ENCODE measurements at regions not wholly inside any gene's neighbourhood (a gene's known extent, or its start where the extent isn't known, plus 50 kb on each side); places are given as distances from the start of the nearest gene placed in this dataset.
A peak's percentile ranks its signal among the peaks of the same experiment; 100 is the strongest.
"Not testable (repeated sequence)": the region's sequence is repeated elsewhere in the genome, so short reads cannot be mapped to it uniquely, and the experiment has no call there.

DNA sequence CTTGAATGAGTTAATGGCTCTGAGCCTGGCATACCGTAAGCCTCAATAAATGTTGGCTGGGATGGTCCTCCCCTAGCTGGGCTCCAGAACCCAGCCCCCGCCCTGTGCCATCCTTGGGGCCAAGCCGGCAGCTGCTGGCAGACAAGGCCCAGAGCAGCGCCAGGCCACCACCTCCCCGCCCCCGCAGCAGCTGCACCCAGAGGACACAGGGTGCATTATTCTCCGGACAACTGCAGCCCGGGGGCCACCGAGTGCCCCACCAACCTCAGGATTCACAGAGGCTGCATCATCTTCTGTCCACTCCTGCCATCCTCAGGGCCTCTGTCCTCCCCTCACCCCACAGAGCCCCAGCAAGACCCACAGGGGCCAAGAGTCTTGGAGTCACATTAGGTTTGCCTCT lies 92.7 kb downstream of the NCOR2 start:
- no peak for DNase-seq

DNA sequence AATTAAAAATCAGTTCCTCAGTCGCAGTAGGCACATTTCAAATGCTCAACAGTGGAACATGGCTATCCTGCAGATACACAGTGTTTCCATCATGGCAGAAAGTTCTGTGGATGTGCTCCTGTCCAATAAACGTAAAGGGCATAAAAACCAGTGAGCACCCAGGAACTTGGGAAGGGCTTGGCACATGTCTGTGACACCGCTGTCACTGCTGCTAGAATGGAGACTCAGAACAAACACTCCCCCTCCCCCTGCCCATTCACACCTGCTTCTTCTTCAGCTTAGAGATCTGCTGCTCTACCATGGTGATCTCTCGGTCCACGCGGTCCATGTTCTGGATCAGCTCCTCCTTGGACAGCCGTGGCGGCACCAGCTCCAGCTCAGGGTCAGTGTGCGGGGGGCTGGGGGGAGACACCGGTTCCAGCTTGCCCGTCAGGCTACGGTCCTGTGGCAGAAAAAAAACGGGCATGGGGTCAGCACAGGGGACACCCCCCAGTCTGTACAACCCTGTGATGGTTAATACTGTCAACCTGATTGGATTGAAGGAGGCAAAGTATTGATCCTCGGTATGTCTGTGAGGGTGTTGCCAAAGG lies 94.6 kb downstream of the NCOR2 start:
- DNase-seq, result no peak

DNA sequence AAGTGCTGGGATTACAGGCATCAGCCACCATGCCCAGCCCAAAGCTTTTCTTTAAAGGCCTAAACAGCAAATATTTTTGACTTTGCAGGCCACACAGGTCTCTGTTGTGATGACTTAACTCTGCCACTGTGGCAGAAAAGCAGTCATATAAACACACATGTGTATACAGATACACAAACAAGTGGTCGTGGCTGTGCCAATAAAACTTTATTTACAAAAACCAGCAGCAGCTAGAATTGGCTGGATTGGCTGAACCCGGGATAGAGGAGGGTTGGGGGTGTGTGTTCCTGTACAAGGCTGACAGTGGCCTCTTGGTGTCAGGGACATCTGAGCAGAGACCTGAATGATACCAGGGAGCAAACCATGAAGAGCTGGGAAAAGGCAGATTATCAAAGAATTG lies 95.6 kb downstream of the NCOR2 start:
- DNase-seq, result no peak

DNA sequence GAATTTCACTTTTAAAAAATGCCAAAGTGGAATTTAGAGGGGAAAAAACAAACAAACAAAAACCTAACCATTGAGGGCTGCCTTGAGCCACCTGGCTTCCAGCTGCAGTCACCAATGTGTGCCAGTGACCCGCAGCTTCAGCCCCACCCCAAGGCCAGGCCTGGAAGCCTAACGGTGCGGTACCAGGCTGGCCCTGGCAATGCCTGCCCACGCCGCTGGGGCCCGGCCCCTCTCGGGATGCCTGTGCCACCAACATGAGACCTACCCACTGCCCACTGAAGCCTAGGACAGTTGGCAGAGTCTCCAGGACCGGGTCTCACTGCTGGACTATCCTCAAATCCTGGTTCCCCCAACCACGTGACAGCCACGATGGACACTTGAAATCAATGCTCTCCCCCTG lies 96.6 kb downstream of the NCOR2 start:
- DNase-seq, result no peak

DNA sequence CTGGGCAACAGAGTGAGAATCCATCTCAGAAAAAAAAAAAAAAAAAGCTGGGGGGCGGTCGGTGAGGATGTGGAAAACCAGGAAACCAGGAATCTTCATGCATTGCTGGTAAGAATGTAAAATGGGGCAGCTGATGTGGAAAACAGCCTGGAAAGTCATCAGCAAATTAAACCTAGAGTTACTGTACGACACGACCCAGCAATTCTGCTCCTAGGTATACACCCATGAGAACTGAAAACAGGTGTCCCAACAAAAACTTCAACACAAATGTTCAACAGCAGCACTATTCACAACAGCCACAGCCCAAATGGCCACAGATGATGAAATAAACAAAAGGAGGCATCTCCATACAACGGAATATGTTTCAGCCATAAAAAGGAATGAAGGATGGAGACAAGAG lies 97.3 kb downstream of the NCOR2 start:
- no peak for DNase-seq

DNA sequence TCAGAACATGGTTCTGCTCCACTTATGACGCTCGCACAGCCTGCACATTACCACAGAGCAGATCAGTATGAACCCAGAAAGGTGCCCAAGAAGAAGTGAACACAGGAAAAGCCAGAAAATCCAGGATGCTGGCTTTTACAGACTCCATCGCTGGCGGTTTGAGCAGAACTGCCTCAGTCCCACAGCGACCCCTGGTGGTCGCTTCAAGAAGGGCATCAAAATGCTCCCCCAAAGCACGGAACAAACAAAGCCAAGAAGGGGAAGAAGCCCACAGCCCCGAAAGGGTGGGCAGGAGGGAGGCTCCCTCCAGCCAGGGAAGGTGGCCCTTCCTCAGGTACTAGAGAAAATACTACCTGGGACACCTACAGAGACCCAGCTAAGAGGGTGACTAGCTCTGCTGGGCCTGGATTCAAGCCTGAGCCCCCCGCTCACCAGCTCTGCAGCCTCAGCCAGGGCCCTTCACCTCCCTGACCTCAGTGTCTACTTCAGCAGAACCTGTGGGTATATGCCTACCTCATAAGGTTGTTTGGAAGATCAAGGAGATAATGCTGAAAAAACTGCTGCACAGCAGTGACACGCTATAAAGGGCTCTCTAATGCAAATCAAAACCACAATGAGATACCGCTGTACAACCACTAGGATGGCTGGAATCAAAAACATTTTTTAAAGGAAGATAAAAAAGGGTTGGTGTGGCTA lies 98.1 kb downstream of the NCOR2 start:
- DNase-seq, result peak; percentile 6

DNA sequence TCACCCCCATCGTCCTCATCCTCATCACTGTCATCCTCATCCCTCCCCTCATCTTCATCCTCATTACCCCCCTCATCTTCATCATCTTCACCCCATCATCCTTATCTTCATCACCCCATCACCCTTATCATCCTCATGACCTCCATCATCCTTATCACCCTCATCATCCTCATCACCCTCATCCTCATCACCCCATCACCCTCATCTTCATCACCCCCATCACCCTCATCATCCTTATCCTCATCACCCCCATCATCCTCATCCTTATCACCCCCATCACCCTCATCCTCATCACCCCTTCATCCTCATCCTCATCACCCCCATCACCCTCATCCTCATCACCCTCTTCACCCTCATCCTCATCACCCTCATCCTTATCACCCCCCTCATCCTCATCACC lies 99.9 kb downstream of the NCOR2 start:
- DNase-seq, result not testable (repeated sequence)

DNA sequence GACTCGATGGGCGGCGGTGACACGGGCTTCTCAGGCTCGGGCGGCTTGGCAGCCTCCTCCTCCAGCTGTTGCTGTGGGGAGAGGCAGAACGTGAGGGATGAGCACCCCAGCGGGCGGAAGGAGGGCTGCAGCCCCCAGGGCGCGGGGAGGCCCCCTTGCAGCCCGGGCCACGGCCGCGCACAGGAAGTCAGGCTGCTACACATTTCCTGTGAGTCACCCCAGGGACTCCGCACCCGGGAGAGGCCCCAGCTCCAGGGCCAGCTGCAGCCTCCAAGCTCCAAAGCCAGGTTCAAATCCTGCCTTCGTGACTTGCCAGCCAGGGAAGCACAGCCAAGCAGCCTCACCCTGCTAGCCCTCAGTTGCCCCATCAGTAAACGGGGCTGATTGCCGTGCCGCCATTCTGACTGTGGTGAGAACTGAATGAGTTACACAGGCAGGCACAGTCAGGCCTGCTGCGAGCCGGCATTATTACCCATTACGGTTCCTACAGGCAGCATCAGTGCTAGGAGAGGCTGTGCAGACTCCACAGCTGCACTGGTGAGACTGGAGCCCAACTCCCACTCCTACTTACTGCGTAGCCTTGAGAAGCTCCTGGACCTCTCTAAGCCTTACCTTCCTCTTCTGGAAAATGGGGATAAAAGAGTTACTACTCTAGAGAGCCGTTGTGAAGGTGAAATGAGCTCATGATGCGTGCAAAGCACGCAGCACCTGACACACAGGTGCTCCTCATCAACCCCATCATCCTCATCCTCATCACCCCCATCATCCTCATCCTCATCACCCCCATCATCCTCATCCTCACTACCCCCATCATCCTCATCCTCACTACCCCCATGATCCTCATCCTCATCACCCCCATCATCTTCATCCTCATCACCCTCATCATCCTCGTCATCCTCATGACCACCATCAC lies 100.9 kb downstream of the NCOR2 start:
- peak; percentile 86 for DNase-seq

DNA sequence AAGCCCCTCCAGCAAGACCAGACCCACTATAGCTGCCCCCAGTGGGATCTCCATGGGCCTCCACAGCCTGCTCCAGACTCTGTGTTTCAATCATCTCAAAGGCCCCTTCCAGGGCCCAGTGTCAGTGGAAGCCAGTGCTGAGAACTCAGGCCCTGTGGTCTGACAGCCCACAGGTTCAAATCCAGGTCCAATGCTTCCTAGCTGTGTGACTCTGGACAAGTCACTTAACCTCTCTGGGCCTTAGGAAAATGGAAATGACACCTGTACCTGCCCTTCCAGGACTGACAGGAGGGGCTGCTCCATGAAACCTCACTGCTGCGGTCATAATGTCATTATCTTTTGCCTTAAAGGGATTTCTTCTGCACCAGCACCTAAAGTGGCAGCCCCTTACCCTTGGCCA lies 101.9 kb downstream of the NCOR2 start:
- no peak for DNase-seq

DNA sequence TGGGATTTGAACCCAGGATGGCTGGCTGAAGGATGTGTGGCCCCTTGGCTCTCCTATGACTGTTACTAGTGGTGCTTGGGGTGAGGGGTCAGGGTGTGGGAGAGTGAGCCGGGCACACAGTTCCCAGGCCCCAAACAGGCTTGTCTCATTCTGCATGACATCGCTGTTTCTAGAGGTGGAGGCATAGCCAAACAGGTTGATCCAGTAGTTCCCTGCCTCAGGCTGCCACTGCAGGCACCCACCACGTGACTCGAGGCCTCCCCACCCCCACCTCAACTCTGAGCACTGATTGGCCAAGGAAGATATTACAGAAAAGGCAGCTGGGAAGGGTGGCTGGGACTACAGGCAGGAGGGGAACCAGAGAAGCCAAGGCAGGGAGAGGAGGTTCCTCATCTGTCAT lies 102.6 kb downstream of the NCOR2 start:
- DNase-seq, result no peak

DNA sequence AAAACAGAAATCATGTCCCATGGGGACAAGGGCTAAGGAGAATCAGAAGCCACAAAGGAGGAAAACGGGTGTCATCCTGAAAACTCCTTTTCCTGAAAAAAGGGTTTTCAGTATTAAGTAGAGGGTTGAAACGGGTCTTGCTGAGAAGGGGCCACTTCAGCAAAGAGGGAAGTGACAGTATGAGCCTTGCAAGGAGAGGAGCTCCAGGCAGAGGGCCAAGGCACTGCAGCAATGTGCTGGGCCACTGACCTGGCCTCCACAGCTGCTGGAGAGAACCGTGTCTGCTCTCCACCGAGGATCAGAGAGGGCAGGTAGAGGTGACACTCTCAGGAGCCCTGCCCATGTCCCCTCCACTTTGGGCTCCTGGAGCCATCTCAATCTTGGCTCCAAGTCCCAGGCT lies 103.3 kb downstream of the NCOR2 start:
- no peak for DNase-seq

DNA sequence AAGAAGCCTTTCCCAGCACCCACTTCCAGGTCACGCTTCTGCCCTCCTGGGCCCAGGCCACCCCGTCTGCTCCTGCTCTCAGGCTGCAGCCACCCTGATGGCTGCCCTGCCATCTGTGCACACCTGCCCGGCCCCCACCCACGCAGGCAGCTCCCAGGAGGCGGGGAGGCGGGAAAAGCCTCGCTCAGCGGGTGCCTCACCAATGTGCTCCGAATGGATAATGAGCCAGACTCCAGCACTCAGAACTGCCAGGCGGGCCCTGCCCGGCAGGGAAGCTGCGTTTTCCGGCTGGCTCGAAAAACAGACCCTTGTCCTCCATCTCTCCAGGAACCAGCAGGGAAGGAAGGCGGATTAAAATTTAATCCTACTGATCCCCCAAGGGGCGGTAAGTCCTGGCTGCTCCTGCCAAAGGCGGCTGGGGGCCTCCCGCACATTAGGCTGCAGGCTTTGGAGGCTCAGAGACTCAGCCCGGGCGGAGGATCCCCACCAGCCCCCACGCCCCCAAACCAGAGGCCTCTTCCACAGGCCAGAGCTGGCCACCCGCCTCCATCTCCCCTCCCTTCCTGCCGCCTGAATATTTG lies 104.0 kb downstream of the NCOR2 start:
- no peak for DNase-seq

DNA sequence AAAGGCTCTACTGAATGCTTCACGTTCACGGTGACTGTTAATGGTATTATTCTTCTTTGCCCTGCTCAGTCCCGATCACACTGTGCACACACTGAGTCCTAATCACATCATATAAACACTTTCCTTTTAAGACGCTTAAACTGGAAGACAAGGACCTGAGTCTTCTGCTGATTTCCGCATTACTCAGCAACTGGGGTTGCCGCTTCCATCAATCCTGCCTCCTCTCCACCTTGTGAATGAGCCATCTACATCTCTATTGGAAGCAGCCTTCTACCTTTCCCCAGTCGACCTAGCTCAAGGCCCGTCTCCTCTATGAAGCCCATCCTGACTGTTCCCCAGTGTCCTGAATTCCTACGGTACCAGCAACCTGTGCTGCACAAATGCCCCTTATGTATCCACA lies 104.7 kb downstream of the NCOR2 start:
- no peak for DNase-seq

DNA sequence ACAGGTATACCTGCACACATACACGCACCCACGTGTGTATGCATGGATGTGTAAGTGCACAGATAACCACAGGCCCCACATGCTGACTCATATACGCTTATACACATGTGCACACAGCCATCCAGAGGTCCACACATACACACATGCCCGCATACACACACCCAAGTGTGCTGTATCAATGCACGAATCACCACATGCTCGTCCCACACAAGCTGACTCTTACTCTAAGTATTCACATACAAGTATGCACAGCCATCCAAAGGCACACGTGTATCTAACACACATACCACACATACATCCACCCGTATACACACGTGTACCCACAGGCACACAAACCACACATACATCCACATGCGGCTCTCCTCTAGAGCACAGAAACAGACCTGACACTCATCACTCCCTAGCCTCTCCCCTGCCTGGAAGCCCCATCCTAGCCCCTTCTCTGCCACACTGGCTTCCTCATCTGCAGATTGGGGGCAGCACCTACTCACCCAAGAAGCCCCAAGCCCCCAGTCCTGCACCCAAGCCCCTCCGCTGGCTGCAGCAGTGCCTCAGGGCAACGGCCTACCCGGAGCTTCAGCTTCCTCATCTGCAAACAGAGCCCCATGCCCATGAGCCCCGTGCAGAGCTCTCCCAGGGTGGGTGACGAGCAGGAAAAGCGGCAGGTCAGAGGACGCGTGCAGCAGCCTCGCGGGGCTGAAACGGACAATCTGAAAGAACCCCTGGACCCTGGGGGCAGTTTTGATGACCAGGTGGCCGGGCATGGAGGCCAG lies 105.4 kb downstream of the NCOR2 start:
- no peak for DNase-seq

DNA sequence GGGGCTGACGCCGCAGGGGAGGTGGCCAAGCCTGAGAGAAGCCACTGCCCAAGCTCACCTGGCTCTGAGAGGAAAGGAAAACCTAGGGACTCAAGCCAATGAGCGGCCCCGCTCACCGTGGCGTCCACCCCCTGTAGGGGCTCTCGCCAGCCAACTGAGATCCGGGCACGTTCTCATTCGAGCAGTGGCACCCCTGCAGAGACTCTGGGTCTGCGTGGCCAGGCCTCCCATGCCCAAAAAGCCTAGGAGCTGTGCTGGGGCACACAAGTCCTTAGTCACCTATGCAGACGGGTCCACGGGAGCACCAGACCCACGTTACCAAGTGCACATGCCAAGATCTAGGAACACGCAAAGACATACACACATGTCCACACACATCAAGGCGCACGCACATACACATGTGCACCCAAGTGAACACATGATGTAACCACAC lies 106.2 kb downstream of the NCOR2 start:
- no peak for DNase-seq

DNA sequence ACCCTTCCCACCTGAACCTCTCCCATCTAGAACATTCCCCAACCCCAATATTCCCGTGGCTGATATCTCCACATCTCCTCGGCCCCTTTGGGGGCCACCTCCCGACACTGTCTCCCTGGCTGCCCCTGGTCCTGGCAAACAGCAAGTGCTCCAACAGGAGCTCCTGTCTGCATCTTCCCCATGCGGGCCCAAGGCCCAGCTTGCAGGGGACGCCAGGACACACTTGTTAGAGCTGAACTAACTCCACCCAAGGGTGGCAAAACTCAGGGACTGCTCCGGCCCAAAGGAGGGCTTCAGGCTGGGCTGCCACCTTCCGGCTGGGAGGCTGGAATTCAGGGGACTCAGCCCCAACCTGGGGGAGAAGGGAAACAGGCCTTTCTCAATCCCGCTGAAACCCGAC lies 106.6 kb downstream of the NCOR2 start:
- DNase-seq, result no peak

DNA sequence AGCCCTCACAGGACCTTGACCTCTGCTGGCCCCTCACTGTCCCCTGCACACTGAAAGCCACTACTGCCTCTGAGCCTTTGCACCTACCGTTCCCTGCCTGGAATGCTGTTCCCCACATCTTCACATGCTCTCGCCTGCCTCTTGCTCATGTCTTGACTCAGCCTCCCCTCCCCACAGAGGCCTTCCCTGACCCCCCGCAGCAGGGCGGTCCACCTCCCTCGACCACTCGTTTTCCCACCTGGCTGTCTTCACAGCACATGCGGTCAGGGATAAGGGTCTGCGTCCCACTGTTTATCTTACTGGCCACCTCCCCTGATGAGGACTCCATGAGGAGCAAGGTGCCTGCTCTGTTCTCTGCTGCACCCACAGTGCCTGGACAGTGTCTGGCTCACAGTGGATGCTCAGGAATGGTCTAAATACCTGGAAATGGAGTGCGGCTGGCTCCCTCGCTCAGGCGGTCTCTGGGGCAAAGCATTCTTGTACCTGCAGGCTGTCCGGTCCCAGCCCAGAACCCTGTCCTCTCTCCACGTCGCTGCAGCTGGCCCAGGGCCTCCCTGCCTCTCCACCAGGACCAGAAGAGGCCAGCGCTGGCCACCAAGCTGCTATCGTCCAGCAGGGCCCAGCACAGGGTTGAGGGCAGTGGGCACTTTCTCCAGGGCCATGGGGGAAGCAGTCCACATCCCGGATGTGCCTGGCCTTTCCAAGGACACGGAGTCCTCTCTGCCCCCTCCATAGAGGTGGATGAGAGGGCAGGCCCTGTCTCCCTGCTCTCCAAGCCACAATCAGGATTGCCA lies 107.4 kb downstream of the NCOR2 start:
- no peak for DNase-seq

DNA sequence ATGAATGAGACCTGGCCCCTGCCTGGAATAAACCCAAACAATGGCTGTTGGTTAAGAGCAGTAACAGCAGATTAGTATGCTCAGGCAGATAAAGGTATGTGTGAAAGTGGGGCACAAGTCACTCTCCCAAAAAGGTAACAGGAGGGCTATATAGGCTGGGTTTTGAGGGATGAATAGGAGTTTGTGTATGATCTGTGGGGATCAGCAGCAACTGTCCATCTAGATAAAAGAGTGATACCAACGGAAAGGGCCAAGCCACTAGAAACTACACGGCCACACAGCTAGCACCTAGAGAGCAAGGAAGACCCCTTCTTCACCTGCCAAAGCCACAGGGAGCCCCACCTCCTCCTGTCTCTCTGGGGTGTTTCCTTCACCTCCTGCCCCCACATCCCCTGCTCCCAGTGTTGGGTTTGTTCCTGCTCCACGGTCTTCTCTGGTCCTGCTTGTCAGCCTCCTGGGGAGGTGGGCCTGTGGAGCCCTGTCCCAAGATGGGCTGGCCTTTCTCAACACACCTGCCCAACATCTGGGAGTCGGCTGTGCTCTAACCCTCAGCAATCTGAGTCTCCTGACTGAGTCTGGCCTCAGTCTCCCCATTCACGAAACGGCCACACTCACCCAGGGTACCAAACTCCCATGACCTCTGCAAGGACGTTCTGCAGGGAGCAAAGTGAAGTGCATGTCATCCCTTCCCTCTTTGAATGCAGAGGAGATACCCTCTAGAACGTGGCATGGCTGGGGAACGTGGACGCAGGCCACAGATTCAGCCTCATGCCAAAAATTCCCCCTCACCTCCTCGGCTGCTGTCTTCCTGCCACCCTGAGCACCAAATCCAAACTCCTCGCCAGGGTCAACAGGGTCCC lies 108.2 kb downstream of the NCOR2 start:
- no peak for DNase-seq

DNA sequence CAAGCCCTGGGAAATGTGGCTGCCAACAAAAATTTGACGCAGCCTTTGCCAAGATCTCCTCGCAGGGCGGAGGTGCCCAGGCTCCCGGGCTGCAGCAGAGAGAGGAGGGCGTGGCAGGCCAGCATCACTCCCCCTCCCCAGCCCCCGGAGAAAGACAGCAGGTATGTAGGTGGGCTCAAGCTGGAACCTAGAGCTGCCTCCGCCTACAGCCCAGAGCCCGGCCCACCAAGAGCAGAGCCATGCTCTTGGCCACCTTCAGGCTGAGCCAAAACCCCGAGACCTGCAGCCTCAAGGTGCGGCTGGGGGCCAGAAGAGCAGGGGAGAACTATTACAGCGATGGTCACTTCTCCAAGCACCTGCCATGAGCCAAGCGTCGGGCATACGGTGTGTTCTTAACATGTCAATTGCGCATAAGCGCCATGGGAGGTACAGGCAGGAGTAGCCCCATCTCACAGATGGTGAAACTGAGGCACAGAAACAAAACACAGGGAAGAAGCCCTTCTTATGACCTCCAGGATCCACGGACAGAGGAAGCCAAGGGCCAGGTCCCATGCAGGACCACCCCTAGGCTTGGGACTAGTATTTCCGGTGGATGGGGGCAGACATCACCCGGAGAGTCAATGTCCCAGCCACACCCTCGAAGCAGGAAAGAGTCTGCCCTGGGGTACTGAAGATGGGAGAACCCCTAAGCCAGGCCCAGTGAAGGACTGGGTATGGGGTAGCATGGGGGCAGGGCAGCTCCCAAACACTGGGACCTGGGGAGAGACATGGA lies 109.0 kb downstream of the NCOR2 start:
- no peak for DNase-seq
